Aorta (tissue), 5 donors: ENCODE measurements at regions not wholly inside any gene's neighbourhood (a gene's known extent, or its start where the extent isn't known, plus 50 kb on each side); places are given as distances from the start of the nearest gene placed in this dataset.

Experiments used
- ATAC-seq: fragments of 200-7000 bp; cut with Tn5 transposase; one replicate; pipeline ENCODE4 v1.9.1; 2022; ENCODE audit warnings: moderate library complexity; ENCODE audit not compliant: low FRiP score
- DNase-seq, 2 donors: peaks; one replicate each; pipeline ENCODE4 v3.0.0-alpha.2; 2020
- H3K27ac ChIP-seq, 2 donors: one replicate each; pipeline ENCODE4 v1.5.1; 2013; ENCODE audit warnings: low read length in 2 of 2, mild to moderate bottlenecking in 2 of 2, moderate library complexity in 2 of 2, control low read depth in 1 of 2, inconsistent platforms in 1 of 2, low read depth in 1 of 2
- H3K27me3 ChIP-seq, 2 donors: one replicate each; pipeline ENCODE4 v1.6.1; 2013; ENCODE audit warnings: control low read depth in 1 of 2, low read length in 1 of 2, mild to moderate bottlenecking in 1 of 2, moderate library complexity in 1 of 2; ENCODE audit not compliant: insufficient read depth in 2 of 2, control insufficient read depth in 1 of 2
- H3K36me3 ChIP-seq, 2 donors: one replicate each; pipeline ENCODE4 v1.6.1; 2013; ENCODE audit warnings: control low read depth in 1 of 2, low read length in 1 of 2, mild to moderate bottlenecking in 1 of 2; ENCODE audit not compliant: insufficient read depth in 2 of 2, control insufficient read depth in 1 of 2
- H3K4me1 ChIP-seq, 2 donors: one replicate each; pipeline ENCODE4 v1.6.1; 2013; ENCODE audit warnings: low read length in 2 of 2, control low read depth in 1 of 2, mild to moderate bottlenecking in 1 of 2, moderate library complexity in 1 of 2; ENCODE audit not compliant: insufficient read depth in 2 of 2, control insufficient read depth in 1 of 2
- H3K4me3 ChIP-seq, 2 donors: one replicate each; pipeline ENCODE4 v1.5.1; 2013; ENCODE audit warnings: low read length in 2 of 2, control low read depth in 1 of 2, mild to moderate bottlenecking in 1 of 2
- H3K9me3 ChIP-seq: one replicate; pipeline ENCODE4 v1.6.1; 2013; ENCODE audit warnings: mild to moderate bottlenecking, low read length; ENCODE audit not compliant: control insufficient read depth
- WGBS, 2 donors: extraction: QIAGEN DNeasy Blood & Tissue Kit; methylation state at CpG; one replicate each; pipeline ENCODE4 v1.1.7; 2013; 5-methylcytosine and 5-hydroxymethylcytosine counted together
- intact Hi-C, 2 donors: fragments of 100-400 bp; cut with DNase I; formaldehyde crosslinking; loops; one replicate each; pipeline versions ENCODE4 v1.14.2 to v1.15.0; 2022
- donor health status: healthy with polysubstance abuse.
- donor health status: Bipolar disorder and iron deficiency.
- donor health status: DM: no; HTN: no; CAD: no.
- donor health status: DM: no; HTN: no; CAD: no.
- donor health status: DM: yes; HTN: yes; CAD: no.

DNA sequence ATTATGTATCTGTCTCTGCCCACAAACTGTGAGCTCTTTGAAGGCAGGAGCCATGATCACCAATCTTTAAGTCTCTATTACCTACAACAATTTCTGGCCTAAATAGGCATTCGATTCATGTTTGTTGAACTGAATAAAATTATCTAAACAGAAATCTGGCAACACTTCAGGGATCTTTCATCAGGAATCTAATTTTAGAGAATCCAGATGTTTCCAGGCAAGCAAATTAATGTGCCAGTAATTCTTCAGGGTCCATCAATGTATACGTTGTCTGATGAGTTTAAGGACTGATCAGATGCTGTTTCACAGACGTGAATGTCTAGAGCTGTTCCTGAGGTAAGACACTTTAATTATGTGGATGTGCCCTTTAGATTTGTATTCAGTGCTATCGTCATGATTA lies 524.4 kb downstream of the PTPRC start:
- H3K27me3 ChIP-seq, result no peaks in the 10 kb centered on the region
- DNase-seq (no peak), ATAC-seq (no peak)
- no peaks in the 10 kb centered on the region for H3K9me3 ChIP-seq
- intact Hi-C loops, result no loop called here
- no peaks in the 10 kb centered on the region for H3K36me3 ChIP-seq
- 64 to 67% methylated on average over 4 of the region's 4 CpGs for WGBS, 2 donors
- H3K27ac ChIP-seq, result no peak overlapping the region
- no peak overlapping the region for H3K4me3 ChIP-seq
- no peaks in the 10 kb centered on the region for H3K4me1 ChIP-seq

DNA sequence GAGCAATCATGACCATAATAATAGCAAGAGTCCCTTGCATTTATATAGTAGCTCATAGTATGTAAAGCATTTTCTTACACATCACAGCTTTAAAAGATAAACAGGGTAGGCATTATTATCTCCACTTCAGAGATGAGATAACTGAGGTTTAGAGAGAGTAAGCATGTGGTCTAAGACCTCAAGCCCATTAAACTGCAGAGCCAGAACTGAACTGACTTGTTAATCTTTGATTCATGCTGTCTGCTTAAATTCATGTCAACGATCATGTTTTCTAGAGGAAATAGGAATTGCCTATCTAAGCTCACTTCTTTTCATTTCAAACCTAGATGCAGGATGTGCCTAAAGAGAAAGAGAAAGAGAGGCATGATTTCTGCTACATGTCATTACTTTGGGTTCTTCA lies 524.8 kb downstream of the PTPRC start:
- no peak for ATAC-seq

DNA sequence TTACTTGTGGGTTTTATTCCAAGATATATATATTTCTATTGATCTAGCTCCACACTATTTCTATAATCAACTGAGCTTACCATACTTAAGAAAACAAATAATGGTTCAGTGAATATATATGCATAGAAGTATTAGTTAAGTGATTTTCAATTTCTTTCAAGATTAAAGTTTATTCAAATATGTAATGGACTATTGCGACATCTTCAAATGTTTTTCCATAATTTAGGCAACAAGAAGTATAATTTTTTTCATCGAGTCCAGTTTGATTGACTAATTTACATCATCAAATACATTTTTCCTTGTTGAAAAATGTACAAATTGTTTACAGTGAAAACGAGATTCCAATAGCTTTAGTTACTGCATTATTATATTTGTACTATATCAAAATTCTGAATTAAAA lies 528.6 kb downstream of the PTPRC start:
- no peaks in the 10 kb centered on the region for H3K36me3 ChIP-seq
- 91% methylated on average over 3 of the region's 3 CpGs for whole genome bisulfite sequencing, 2 donors
- no peak overlapping the region for H3K27ac ChIP-seq
- no peak overlapping the region for H3K4me3 ChIP-seq
- no peaks in the 10 kb centered on the region for H3K27me3 ChIP-seq
- ATAC-seq (no peak), DNase-seq (no peak)
- no peaks in the 10 kb centered on the region for H3K4me1 ChIP-seq
- intact Hi-C loops, result no loop called here
- peaks cover 1% of the 10 kb centered on the region for H3K9me3 ChIP-seq

More for the DNA sequence above, 524.8 kb downstream of the PTPRC start:
- no peak overlapping the region for H3K27ac ChIP-seq
- no peak overlapping the region for H3K4me3 ChIP-seq
- intact Hi-C loops, result no loop called here
- H3K27me3 ChIP-seq, result no peaks in the 10 kb centered on the region
- no peaks in the 10 kb centered on the region for H3K9me3 ChIP-seq
- H3K4me1 ChIP-seq, result no peaks in the 10 kb centered on the region
- H3K36me3 ChIP-seq, result no peaks in the 10 kb centered on the region
- no peak for DNase-seq
- WGBS, 2 donors, result 44 to 47% methylated on average over 1 of the region's 1 CpG

DNA sequence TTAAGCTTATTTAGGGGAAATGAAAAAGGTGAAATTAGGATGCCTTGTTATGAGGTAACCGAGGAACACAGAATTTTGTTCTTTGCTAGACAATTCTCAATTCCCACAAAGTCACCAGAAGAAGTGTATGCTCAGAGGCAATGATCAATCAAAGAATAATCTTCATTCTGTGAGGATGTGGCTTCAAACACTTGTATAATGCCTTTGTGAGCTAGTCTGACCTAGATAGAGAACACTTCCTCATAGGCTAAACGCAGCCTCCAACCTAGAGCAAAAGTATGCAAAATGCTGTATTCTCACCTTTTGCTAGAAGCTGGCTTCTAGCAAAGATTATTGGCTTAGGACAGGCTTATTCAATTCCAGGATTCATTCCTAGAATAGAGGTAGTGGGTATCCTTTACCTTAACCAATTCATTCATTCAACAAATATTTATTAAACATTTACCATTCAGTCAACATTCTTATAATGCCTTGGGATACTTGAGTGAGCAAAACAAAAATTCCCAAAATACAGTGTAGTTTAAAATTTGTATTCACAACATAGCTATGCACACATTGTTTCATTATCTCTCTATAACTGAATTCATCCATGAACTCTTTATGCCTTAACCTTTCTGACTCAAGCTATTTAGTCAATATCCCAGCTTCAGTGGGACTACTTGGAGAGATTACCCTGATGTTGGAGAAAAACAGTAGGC lies 530.2 kb downstream of the PTPRC start:
- Histone ChIP-seq H3K4me3 (no peak overlapping the region), H3K9me3 (peaks cover 1% of the 10 kb centered on the region), H3K4me1 (no peaks in the 10 kb centered on the region), H3K36me3 (no peaks in the 10 kb centered on the region), H3K27ac (no peak overlapping the region), H3K27me3 (no peaks in the 10 kb centered on the region)
- intact Hi-C loops, result no loop called here
- WGBS, 2 donors, result 89 to 92% methylated on average over 2 of the region's 2 CpGs
- no peak for DNase-seq
- ATAC-seq, result no peak

DNA sequence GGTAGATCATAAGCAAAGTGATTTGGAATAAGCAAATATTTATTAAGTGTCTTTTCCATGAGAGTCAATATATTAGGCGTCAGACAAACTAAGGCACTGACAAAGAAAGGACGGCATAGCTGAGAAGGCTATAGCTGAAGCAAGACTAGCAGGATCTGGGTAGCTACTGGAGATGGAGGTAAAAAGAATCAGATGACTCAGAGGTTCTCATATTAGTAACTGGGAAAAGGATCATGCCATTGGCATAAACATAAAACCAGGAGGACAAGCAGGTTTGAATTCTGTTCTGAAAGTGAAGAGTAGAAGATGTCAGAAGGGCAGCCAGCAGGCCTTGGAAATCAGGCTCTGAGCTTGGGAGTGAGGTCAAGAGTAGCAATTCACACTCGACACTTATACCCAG lies 531.9 kb downstream of the PTPRC start:
- 94 to 99% methylated on average over 3 of the region's 3 CpGs for WGBS, 2 donors
- Histone ChIP-seq H3K4me3 (no peak overlapping the region), H3K9me3 (peaks cover 1% of the 10 kb centered on the region), H3K27me3 (no peaks in the 10 kb centered on the region), H3K27ac (no peak overlapping the region), H3K4me1 (no peaks in the 10 kb centered on the region), H3K36me3 (no peaks in the 10 kb centered on the region)
- ATAC-seq (no peak), DNase-seq (no peak)
- intact Hi-C loops, result no loop called here

DNA sequence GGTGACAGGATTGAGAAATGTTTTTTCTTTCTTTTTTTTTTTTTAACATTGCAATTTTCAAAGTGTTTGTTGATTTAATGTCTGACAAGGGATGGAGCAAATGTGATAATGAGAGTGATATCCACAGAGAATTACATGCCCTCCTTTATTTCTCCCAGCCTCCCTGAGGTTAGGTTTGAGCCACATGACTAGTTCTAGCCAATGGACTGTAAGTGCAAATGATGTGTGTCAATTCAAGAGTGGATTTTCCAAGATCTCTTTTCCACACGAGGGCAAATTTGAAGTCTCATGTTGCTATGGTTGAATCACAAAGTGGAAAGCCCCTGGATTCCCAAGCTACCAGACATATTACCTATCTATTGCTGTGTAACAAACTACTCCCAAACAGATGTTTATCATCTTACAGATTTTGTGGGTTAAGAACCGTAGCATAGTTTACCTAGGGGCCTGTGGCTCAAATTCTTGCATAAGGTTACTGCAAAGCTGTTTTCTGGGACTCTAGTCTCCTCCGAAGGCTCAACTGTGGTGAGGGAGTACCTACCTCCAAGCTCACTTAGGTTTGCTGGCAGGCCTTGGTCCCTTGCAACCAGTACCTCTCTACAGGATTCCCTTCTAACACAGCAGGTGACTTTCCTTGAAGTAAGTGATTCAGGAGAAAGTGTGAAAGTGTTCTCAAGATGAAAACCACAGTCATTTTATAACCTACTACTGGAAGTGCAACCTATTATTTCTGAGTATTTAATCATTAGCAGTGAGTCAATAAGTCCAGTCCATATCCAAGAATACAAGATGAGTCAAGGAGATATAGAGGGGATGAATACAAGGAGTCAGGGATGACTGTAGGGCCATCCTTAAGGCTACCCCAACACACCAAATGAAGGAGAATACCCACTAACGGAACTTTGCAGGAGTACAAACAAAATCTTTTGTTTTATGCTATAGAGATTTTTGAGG lies 533.6 kb downstream of the PTPRC start:
- WGBS, 2 donors, result 90 to 92% methylated on average over 4 of the region's 4 CpGs
- intact Hi-C loops, result no loop called here
- Histone ChIP-seq H3K4me3 (no peak overlapping the region), H3K36me3 (no peaks in the 10 kb centered on the region), H3K9me3 (peaks cover 1% of the 10 kb centered on the region), H3K27ac (no peak overlapping the region), H3K4me1 (no peaks in the 10 kb centered on the region), H3K27me3 (no peaks in the 10 kb centered on the region)
- no peak for DNase-seq
- no peak for ATAC-seq

DNA sequence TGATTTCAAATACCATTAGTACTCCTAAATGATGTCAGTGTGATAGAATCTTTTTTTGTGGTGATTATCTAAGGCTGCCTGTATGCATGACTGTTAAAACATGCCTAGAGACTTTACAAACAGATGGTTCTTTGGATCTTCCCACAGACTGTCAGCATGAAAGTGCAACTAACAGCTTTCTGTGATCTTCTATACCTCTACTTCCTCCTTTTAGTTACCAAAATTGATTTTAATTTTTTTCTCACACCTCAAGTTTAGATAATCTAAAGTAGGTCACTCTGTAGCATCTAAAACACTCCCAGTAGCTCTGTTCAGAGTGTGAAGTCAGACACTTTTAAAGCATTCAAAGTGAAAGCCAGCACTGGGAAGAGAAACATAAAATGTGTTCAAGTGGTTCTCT lies 534.5 kb downstream of the PTPRC start:
- ATAC-seq (no peak), DNase-seq (no peak)
- no peaks in the 10 kb centered on the region for H3K27me3 ChIP-seq
- H3K4me1 ChIP-seq, result no peaks in the 10 kb centered on the region
- no peaks in the 10 kb centered on the region for H3K36me3 ChIP-seq
- H3K9me3 ChIP-seq, result peaks cover 1% of the 10 kb centered on the region
- intact Hi-C loops, result no loop called here
- H3K4me3 ChIP-seq, result no peak overlapping the region
- H3K27ac ChIP-seq, result no peak overlapping the region

DNA sequence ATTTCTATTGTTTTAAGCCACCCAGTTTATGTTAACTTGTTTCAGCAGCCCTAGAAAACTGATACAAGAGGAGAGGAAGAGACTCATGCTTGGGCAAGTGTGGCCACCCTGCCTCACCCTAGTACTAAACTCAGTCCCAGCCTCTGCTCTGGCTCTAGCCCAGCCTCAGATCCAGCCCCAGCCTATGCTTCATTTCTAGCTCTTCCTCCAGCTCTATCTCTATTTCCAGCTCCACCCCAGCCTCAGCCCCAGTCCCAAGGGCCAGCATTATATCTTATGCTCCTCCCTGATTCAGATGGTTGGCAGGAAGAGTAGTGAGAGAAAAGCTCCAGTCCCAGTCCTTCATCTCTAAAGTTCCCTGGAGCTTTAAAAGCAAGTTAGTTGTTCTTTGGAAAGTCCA lies 535.5 kb downstream of the PTPRC start:
- Histone ChIP-seq H3K27ac (no peak overlapping the region), H3K27me3 (no peaks in the 10 kb centered on the region), H3K36me3 (no peaks in the 10 kb centered on the region), H3K9me3 (peaks cover 1% of the 10 kb centered on the region), H3K4me3 (no peak overlapping the region), H3K4me1 (no peaks in the 10 kb centered on the region)
- DNase-seq (no peak), ATAC-seq (no peak)
- intact Hi-C loops, result no loop called here

DNA sequence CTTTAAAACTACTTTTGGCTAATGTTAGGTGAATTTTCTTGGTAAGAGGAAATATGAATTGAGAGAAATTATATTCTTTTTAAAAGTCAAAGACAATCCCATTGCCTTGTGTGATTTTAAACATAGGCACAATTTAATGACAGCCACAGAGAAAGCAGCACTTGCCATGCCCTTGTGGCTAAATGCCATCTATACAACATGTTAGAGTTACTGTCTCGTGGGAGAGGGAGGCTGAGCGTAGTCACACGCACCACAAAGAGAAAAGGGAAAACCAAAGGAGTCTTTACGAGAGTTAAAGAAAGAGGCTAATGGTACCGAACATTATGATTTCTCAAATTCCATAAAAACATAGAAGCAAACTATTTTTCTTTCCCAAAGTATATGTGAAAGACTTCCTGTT lies 537.9 kb downstream of the PTPRC start:
- no peaks in the 10 kb centered on the region for H3K36me3 ChIP-seq
- ATAC-seq, result no peak
- WGBS, 2 donors, result 62 to 70% methylated on average over 5 of the region's 5 CpGs
- DNase-seq, result no peak
- intact Hi-C loops, result no loop called here
- H3K9me3 ChIP-seq, result no peaks in the 10 kb centered on the region
- no peaks in the 10 kb centered on the region for H3K4me1 ChIP-seq
- H3K27ac ChIP-seq, result no peak overlapping the region
- H3K27me3 ChIP-seq, result no peaks in the 10 kb centered on the region
- H3K4me3 ChIP-seq, result no peak overlapping the region
